Right atrium auricular region (tissue), 2 donors: ENCODE measurements at regions not wholly inside any gene's neighbourhood (a gene's known extent, or its start where the extent isn't known, plus 50 kb on each side); places are given as distances from the start of the nearest gene placed in this dataset.

Experiments used
- DNase-seq: peaks from one replicate; pipeline ENCODE4 v3.0.0-alpha.2; 2019; ENCODE audit warnings: low spot score
- H3K27ac ChIP-seq, 2 donors: fragments of 200-600 bp; sonication (generic); 1 replicate in 1 of 2; 2 replicates in 1 of 2; pipeline ENCODE4 v1.5.1; 2016 to 2019
- H3K27me3 ChIP-seq, 2 donors: fragments of 200-600 bp; sonication (generic); one replicate each; pipeline versions ENCODE4 v1.5.1 to v1.6.0; 2017 to 2019
- H3K36me3 ChIP-seq: fragments of 200-600 bp; sonication (generic); one replicate; pipeline ENCODE4 v1.5.1; 2016
- H3K4me1 ChIP-seq, 2 donors: fragments of 200-600 bp; sonication (generic); one replicate each; pipeline versions ENCODE4 v1.5.1 to v1.6.0; 2017 to 2019
- H3K4me3 ChIP-seq, 2 donors: fragments of 200-600 bp; sonication (generic); 1 replicate in 1 of 2; 2 replicates in 1 of 2; pipeline ENCODE4 v1.5.1; 2017 to 2019; ENCODE audit warnings: mild to moderate bottlenecking in 1 of 2, moderate library complexity in 1 of 2
- H3K9me3 ChIP-seq, 2 donors: fragments of 200-600 bp; sonication (generic); one replicate each; pipeline ENCODE4 v1.5.1; 2019
- CTCF ChIP-seq, 2 donors: fragments of 200-600 bp; sonication (generic); IDR thresholded peaks; one replicate each; pipeline ENCODE4 v1.5.1; 2019; ENCODE audit warnings: antibody characterized with exemption in 2 of 2

DNA sequence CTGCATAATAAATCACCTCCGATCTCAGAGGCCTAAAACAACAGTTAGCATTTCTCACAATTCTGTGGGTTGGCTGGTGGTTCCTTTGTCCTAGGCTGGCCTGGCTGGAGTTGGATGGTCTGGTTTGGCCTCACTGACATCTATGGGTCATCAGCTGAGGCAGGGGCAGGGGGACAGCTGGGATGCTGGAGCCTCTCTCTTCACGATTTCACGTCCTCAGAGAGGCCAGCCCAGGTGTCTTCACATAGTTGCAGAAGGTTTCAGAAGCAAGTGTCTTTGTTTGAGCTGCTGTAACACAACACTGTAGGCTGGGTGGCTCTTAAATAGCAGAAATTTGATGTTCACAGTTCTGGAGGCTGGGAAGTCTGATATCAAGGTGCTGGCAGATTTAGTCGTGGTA is 155.5 kb upstream of the CACNA1E start:
- TF ChIP-seq CTCF (IDR thresholded peaks at IDR 0.05): no peak
- no peaks in the 10 kb centered on the region for H3K9me3 ChIP-seq
- H3K4me1 ChIP-seq: no peaks in the 10 kb centered on the region
- no peak overlapping the region for H3K27ac ChIP-seq
- H3K36me3 ChIP-seq: no peaks in the 10 kb centered on the region
- no peak for DNase-seq
- no peak overlapping the region for H3K4me3 ChIP-seq
- no peaks in the 10 kb centered on the region for H3K27me3 ChIP-seq

- no peaks in the 10 kb centered on the region for H3K36me3 ChIP-seq
- no peak overlapping the region for H3K27ac ChIP-seq
- peaks cover 0 to 3% of the 10 kb centered on the region in 2 donors for H3K9me3 ChIP-seq
- TF ChIP-seq CTCF (IDR thresholded peaks at IDR 0.05): no peak
- no peaks in the 10 kb centered on the region for H3K27me3 ChIP-seq
- DNase-seq: no peak
- H3K4me3 ChIP-seq: no peak overlapping the region
- H3K4me1 ChIP-seq: no peaks in the 10 kb centered on the region
Observed at GRCh38 chr1:181334724-181335123, 148.6 kb upstream of the CACNA1E start.

DNA sequence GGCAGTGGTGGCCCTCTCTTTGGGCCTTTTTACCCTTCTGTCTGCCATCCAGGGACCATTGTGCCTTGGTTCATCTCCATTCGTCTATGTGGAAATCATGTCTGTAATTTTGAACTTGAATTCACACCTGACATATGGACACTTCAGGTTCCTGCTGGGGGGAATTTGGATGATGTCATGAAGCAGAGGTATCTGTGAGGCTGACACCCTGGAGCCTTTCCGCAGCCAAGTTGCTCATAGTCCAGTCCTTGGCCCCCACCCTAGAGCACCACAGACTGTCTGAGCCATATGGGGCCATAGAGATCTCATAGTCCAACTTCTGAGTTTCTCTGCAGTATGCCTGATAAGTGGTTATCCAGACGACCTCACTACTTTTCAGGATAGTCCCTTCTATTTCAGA is 147.7 kb upstream of the CACNA1E start:
- no peak for TF ChIP-seq CTCF (IDR thresholded peaks at IDR 0.05)
- Histone ChIP-seq H3K4me1 (no peaks in the 10 kb centered on the region), H3K36me3 (no peaks in the 10 kb centered on the region), H3K9me3 (peaks cover 0 to 3% of the 10 kb centered on the region in 2 donors), H3K27ac (no peak overlapping the region), H3K27me3 (no peaks in the 10 kb centered on the region), H3K4me3 (no peak overlapping the region)
- no peak for DNase-seq

DNA sequence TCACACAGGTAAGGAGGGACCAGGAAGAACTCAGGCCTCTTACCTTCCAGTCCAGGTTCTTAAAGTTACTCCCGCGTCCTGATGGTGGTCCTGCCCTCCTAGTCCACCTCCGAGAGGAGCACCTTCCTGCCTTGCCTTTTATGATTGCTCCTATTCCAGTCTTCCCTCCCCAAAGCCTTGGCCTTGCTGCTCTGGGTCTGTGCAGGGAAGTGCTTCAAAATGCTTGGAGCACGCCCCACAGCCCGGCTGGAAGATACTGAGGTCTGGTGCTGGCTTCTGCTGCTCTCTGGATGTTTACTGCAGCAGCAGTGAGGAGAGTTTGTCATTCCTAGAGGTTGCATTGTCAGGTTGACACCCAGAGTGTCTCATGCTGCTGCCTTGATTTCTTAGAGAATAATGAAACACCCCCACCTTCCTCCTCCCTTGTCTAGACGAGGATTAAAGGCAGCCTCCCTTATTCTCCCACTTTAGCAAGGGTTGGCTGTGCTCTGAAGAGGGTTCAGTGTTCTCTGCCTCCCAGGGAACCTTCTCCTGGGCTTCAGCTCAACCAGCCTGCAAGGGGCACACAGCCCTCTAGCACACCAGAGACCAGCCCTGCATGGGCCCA is 142.2 kb upstream of the CACNA1E start:
- Histone ChIP-seq H3K4me1 (no peaks in the 10 kb centered on the region), H3K27ac (no peak overlapping the region), H3K27me3 (no peaks in the 10 kb centered on the region), H3K36me3 (no peaks in the 10 kb centered on the region), H3K4me3 (no peak overlapping the region), H3K9me3 (peaks cover 0 to 3% of the 10 kb centered on the region in 2 donors)
- DNase-seq: no peak
- TF ChIP-seq CTCF (IDR thresholded peaks at IDR 0.05): no peak

- H3K4me3 ChIP-seq: no peak overlapping the region
- TF ChIP-seq CTCF (IDR thresholded peaks at IDR 0.05): no peak
- no peaks in the 10 kb centered on the region for H3K9me3 ChIP-seq
- no peak overlapping the region for H3K27ac ChIP-seq
- no peak for DNase-seq
- no peaks in the 10 kb centered on the region for H3K4me1 ChIP-seq
- H3K36me3 ChIP-seq: no peaks in the 10 kb centered on the region
- H3K27me3 ChIP-seq: no peaks in the 10 kb centered on the region
Observed at GRCh38 chr1:181344091-181344490, 139.2 kb upstream of the CACNA1E start.

DNA sequence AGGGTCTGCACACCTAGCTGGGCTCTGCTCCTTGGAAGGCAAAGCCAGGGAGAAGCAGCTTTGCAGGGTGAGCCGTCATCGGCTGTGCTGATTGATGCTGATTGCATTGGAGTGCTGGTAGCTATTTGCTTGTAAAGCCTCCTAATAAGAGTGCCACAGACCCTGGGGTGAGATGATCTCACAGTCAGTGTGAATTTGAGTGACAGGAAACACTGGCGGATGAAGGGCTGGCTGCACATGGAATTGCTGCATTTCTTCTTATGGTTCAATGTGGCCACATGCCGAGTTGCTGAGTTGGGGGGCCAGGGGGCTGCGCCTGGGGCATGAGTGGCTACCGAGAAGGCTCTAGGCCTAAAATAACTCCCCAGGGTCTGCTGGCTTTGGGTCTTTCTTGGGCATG is 138.2 kb upstream of the CACNA1E start:
- Histone ChIP-seq H3K27me3 (no peaks in the 10 kb centered on the region), H3K4me3 (no peak overlapping the region), H3K4me1 (no peaks in the 10 kb centered on the region), H3K27ac (no peak overlapping the region), H3K36me3 (no peaks in the 10 kb centered on the region), H3K9me3 (no peaks in the 10 kb centered on the region)
- no peak for TF ChIP-seq CTCF (IDR thresholded peaks at IDR 0.05)
- no peak for DNase-seq
